H1 (cell line): ENCODE measurements at regions not wholly inside any gene's neighbourhood (a gene's known extent, or its start where the extent isn't known, plus 50 kb on each side); places are given as distances from the start of the nearest gene placed in this dataset.

Experiments used
- CTCF ChIA-PET: fragments of 300-600 bp; sonication (Branson Sonifier 250); formaldehyde crosslinking; loops from one replicate; lab custom pipeline; 2021; ENCODE audit not compliant: partially characterized antibody; lab: Charles Lee
- POLR2A ChIA-PET: fragments of 300-600 bp; sonication (Branson Sonifier 250); formaldehyde crosslinking; loops from one replicate; lab custom pipeline; 2021; ENCODE audit warnings: inconsistent platforms; ENCODE audit not compliant: partially characterized antibody; lab: Charles Lee
- DNase-seq, 2 experiments: peaks; one replicate each; pipeline versions ENCODE4 v3.0.0 to v3.0.0-alpha.2; 2010 to 2022; ENCODE audit warnings: low spot score in 2 of 2, low read depth in 1 of 2, mixed read lengths in 1 of 2
- FAIRE-seq: peaks from 2 replicates; lab custom pipeline; 2011; peaks lifted over from hg19 to GRCh38; lab: Jason Lieb, UNC
- H2AFZ ChIP-seq: 2 replicates; pipeline ENCODE4 v1.8.1; 2012; ENCODE audit warnings: low read length, inconsistent platforms
- H2AK5ac ChIP-seq: 2 replicates; pipeline ENCODE4 v1.6.1; 2013; ENCODE audit warnings: low read depth, low read length
- H2BK120ac ChIP-seq: replicated peaks from 2 replicates; pipeline ENCODE3; 2013; ENCODE audit warnings: low read depth, low read length, inconsistent platforms
- H2BK12ac ChIP-seq: 2 replicates; pipeline ENCODE4 v1.6.1; 2013; ENCODE audit warnings: low read depth, low read length
- H2BK15ac ChIP-seq: 2 replicates; pipeline ENCODE4 v1.6.1; 2013; ENCODE audit warnings: low read length
- H2BK20ac ChIP-seq: 2 replicates; pipeline ENCODE4 v1.6.1; 2013; ENCODE audit warnings: low read length
- H2BK5ac ChIP-seq: 2 replicates; pipeline ENCODE4 v1.6.1; 2013; ENCODE audit warnings: low read depth, low read length
- H3K14ac ChIP-seq: 2 replicates; pipeline ENCODE4 v1.6.1; 2013; ENCODE audit warnings: inconsistent platforms; ENCODE audit not compliant: insufficient read length
- H3K18ac ChIP-seq: 2 replicates; pipeline ENCODE4 v1.6.1; 2013; ENCODE audit warnings: low read length; ENCODE audit errors: extremely low read depth
- H3K23ac ChIP-seq: 2 replicates; pipeline ENCODE4 v1.6.1; 2013; ENCODE audit warnings: inconsistent platforms; ENCODE audit not compliant: insufficient read length
- H3K23me2 ChIP-seq: 2 replicates; pipeline ENCODE4 v1.6.1; 2013; ENCODE audit warnings: low read depth, low read length
- H3K27ac ChIP-seq: 2 replicates; pipeline ENCODE4 v1.6.1; 2011; ENCODE audit warnings: low read depth, low read length, inconsistent platforms
- H3K27me3 ChIP-seq, 4 experiments: replicated peaks in 1 of 4; 1 replicate in 1 of 4; 2 replicates in 3 of 4; pipeline versions ENCODE4 v1.6.1 to v1.8.1; 2011 to 2013; ENCODE audit warnings: low read length in 3 of 4, mild to moderate bottlenecking in 3 of 4, inconsistent platforms in 2 of 4, mixed read lengths in 2 of 4, moderate library complexity in 1 of 4; ENCODE audit not compliant: control insufficient read depth in 3 of 4, insufficient read depth in 3 of 4; ENCODE audit errors: extremely low read depth in 1 of 4
- H3K36me3 ChIP-seq, 4 experiments: 2 replicates each; pipeline versions ENCODE4 v1.6.1 to v1.8.1; 2011 to 2013; ENCODE audit warnings: mild to moderate bottlenecking in 4 of 4, low read length in 3 of 4, moderate library complexity in 2 of 4, control low read depth in 1 of 4, inconsistent platforms in 1 of 4; ENCODE audit not compliant: insufficient read depth in 4 of 4, control insufficient read depth in 2 of 4
- H3K4ac ChIP-seq: replicated peaks from 2 replicates; pipeline ENCODE3; 2013; ENCODE audit warnings: low read length, low read depth, mixed read lengths, inconsistent platforms; ENCODE audit not compliant: insufficient read length
- H3K4me1 ChIP-seq, 4 experiments: replicated peaks in 1 of 4; 1 replicate in 1 of 4; 2 replicates in 3 of 4; pipeline versions ENCODE4 v1.6.1 to v1.8.1; 2011 to 2013; ENCODE audit warnings: low read length in 3 of 4, inconsistent platforms in 2 of 4, mixed read lengths in 1 of 4; ENCODE audit not compliant: insufficient read depth in 4 of 4, control insufficient read depth in 3 of 4
- H3K4me2 ChIP-seq, 2 experiments: 2 replicates each; pipeline versions ENCODE4 v1.6.1 to v1.8.1; 2011 to 2013; ENCODE audit warnings: low read depth in 2 of 2, low read length in 2 of 2, control low read depth in 1 of 2, inconsistent platforms in 1 of 2, mild to moderate bottlenecking in 1 of 2; ENCODE audit not compliant: insufficient read depth in 1 of 2
- H3K4me3 ChIP-seq, 4 experiments: fragments of 200-600, 300-600 bp in 1 of 4; sonication (generic), shearing (Covaris generic), sonication (Bioruptor Twin) in 1 of 4; 2 replicates each; pipeline versions ENCODE4 v1.5.1 to v1.8.1; 2011 to 2016; ENCODE audit warnings: low read length in 4 of 4, low read depth in 3 of 4, control low read depth in 2 of 4, inconsistent platforms in 2 of 4, mild to moderate bottlenecking in 2 of 4, mixed read lengths in 1 of 4, moderate library complexity in 1 of 4; ENCODE audit not compliant: insufficient read depth in 2 of 4; ENCODE audit errors: extremely low read depth in 1 of 4
- H3K56ac ChIP-seq: replicated peaks from 2 replicates; pipeline ENCODE3; 2013; ENCODE audit warnings: low read depth, mild to moderate bottlenecking, mixed read lengths, low read length, inconsistent platforms; ENCODE audit not compliant: insufficient read length
- H3K79me1 ChIP-seq: 2 replicates; pipeline ENCODE4 v1.6.1; 2013; ENCODE audit warnings: low read depth, low read length, control low read depth
- H3K79me2 ChIP-seq, 2 experiments: 2 replicates each; pipeline versions ENCODE4 v1.6.1 to v1.8.1; 2012 to 2013; ENCODE audit warnings: low read length in 2 of 2, mild to moderate bottlenecking in 2 of 2, inconsistent platforms in 1 of 2; ENCODE audit not compliant: insufficient read depth in 2 of 2, control insufficient read depth in 1 of 2
- H3K9ac ChIP-seq, 4 experiments: replicated peaks in 1 of 4; 1 replicate in 1 of 4; 2 replicates in 3 of 4; pipeline versions ENCODE4 v1.6.1 to v1.8.1; 2011 to 2013; ENCODE audit warnings: low read depth in 3 of 4, low read length in 3 of 4, control low read depth in 2 of 4, mild to moderate bottlenecking in 2 of 4, moderate library complexity in 2 of 4, inconsistent platforms in 1 of 4; ENCODE audit errors: extremely low read depth in 1 of 4
- H3K9me3 ChIP-seq, 2 experiments: 2 replicates each; pipeline versions ENCODE4 v1.6.1 to v1.8.1; 2012 to 2013; ENCODE audit warnings: mild to moderate bottlenecking in 2 of 2, moderate library complexity in 2 of 2, control low read depth in 1 of 2, inconsistent platforms in 1 of 2, low read depth in 1 of 2, low read length in 1 of 2, mixed read lengths in 1 of 2; ENCODE audit not compliant: insufficient read depth in 2 of 2
- H4K20me1 ChIP-seq, 2 experiments: replicated peaks in 1 of 2; 2 replicates each; pipeline versions ENCODE3 to v1.8.1; 2011 to 2013; ENCODE audit warnings: inconsistent platforms in 2 of 2, low read length in 2 of 2, mild to moderate bottlenecking in 1 of 2; ENCODE audit not compliant: insufficient read depth in 2 of 2, control insufficient read depth in 1 of 2
- H4K5ac ChIP-seq: 2 replicates; pipeline ENCODE4 v1.6.1; 2013; ENCODE audit warnings: low read length, low read depth, mixed read lengths, inconsistent platforms; ENCODE audit not compliant: insufficient read length
- H4K8ac ChIP-seq: 2 replicates; pipeline ENCODE4 v1.8.0; 2013; ENCODE audit warnings: mild to moderate bottlenecking, moderate library complexity, low read length, inconsistent platforms; ENCODE audit not compliant: insufficient read depth; ENCODE audit errors: extremely low read depth
- H4K91ac ChIP-seq: replicated peaks from 2 replicates; pipeline ENCODE3; 2013; ENCODE audit warnings: low read length, mixed read lengths, inconsistent platforms; ENCODE audit not compliant: insufficient read length
- FOSL1 ChIP-seq: IDR thresholded peaks from 2 replicates; pipeline ENCODE4 v1.6.1; 2011; ENCODE audit warnings: mild to moderate bottlenecking, low read depth, low read length, moderate library complexity; ENCODE audit not compliant: insufficient read depth
- KDM5A ChIP-seq: fragments of 200-600 bp; IDR thresholded peaks from 2 replicates; pipeline ENCODE4 v1.7.1; 2012; ENCODE audit warnings: mild to moderate bottlenecking, low read length, inconsistent platforms, mixed read lengths
- WGBS, 2 experiments: shearing (Covaris generic) in 1 of 2; methylation state at CpG; one replicate each; pipeline versions ENCODE4 v1.1.6 to v1.1.7; 2013 to 2015; ENCODE audit warnings: low lambda C conversion rate in 2 of 2, mixed read lengths in 2 of 2, inconsistent platforms in 1 of 2, low coverage in 1 of 2, missing lambda C conversion rate in 1 of 2; ENCODE audit not compliant: insufficient replicate concordance in 2 of 2, insufficient coverage in 1 of 2, insufficient read length in 1 of 2; ENCODE audit errors: extremely low coverage in 1 of 2, missing lambda C conversion rate in 1 of 2; 5-methylcytosine and 5-hydroxymethylcytosine counted together
- TF ChIP-seq, protein P1 (sequence below): IDR thresholded peaks from 2 replicates; pipeline ENCODE4 v1.6.1; 2012; ENCODE audit warnings: low read length, inconsistent platforms

GRCh38 chr6:163823577-163823976, 409.1 kb downstream of the QKI start:
- H4K8ac ChIP-seq: no peak overlapping the region

More at GRCh38 chr6:163823577-163823976, 409.1 kb downstream of the QKI start:
- no peaks in the 10 kb centered on the region; a peak in 1 of 7 replicates for H3K4me1 ChIP-seq
- ChIA-PET POLR2A (no interaction called here), CTCF (no interaction called here)
- no peak overlapping the region for H2BK20ac ChIP-seq
- H3K56ac ChIP-seq: no peak overlapping the region
- no peaks in the 10 kb centered on the region for H3K23me2 ChIP-seq
- H4K5ac ChIP-seq: no peak overlapping the region
- no peaks in the 10 kb centered on the region for H3K79me1 ChIP-seq
- H3K9me3 ChIP-seq: no peaks in the 10 kb centered on the region
- no peaks in the 10 kb centered on the region; a peak in 1 of 8 replicates for H3K36me3 ChIP-seq
- no peak overlapping the region for H3K4me2 ChIP-seq
- H3K4me3 ChIP-seq: no peak overlapping the region
- H3K14ac ChIP-seq: no peak overlapping the region
- H2AK5ac ChIP-seq: no peak overlapping the region
- no peak overlapping the region for H2BK15ac ChIP-seq
- FAIRE-seq (no peak), DNase-seq (no peak)
- no peak overlapping the region for H3K18ac ChIP-seq
- H3K23ac ChIP-seq: no peak overlapping the region
- no peaks in the 10 kb centered on the region for H3K79me2 ChIP-seq
- H2BK120ac ChIP-seq: no peak overlapping the region
- no peak overlapping the region for H4K91ac ChIP-seq
- H3K4ac ChIP-seq: no peak overlapping the region
- no peak overlapping the region for H2BK5ac ChIP-seq
- no peak overlapping the region for H2BK12ac ChIP-seq
- whole genome bisulfite sequencing, 2 experiments: 90% methylated on average over 5 of the region's 5 CpGs; no CpG with 5 or more reads in 1 of the 2 experiments
- TF ChIP-seq KDM5A (no peak), FOSL1 (no peak)
- TF ChIP-seq, protein P1, sequence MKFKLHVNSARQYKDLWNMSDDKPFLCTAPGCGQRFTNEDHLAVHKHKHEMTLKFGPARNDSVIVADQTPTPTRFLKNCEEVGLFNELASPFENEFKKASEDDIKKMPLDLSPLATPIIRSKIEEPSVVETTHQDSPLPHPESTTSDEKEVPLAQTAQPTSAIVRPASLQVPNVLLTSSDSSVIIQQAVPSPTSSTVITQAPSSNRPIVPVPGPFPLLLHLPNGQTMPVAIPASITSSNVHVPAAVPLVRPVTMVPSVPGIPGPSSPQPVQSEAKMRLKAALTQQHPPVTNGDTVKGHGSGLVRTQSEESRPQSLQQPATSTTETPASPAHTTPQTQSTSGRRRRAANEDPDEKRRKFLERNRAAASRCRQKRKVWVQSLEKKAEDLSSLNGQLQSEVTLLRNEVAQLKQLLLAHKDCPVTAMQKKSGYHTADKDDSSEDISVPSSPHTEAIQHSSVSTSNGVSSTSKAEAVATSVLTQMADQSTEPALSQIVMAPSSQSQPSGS: no peak
- no peaks in the 10 kb centered on the region for H3K27me3 ChIP-seq
- H3K27ac ChIP-seq: no peak overlapping the region
- H4K20me1 ChIP-seq: no peaks in the 10 kb centered on the region
- H3K9ac ChIP-seq: no peak overlapping the region
- no peak overlapping the region for H2AFZ ChIP-seq
